ENCODE measurements at regions not wholly inside any gene's neighbourhood (a gene's known extent, or its start where the extent isn't known, plus 50 kb on each side); places are given as distances from the start of the nearest gene placed in this dataset.

- TF ChIP-seq, protein P1, sequence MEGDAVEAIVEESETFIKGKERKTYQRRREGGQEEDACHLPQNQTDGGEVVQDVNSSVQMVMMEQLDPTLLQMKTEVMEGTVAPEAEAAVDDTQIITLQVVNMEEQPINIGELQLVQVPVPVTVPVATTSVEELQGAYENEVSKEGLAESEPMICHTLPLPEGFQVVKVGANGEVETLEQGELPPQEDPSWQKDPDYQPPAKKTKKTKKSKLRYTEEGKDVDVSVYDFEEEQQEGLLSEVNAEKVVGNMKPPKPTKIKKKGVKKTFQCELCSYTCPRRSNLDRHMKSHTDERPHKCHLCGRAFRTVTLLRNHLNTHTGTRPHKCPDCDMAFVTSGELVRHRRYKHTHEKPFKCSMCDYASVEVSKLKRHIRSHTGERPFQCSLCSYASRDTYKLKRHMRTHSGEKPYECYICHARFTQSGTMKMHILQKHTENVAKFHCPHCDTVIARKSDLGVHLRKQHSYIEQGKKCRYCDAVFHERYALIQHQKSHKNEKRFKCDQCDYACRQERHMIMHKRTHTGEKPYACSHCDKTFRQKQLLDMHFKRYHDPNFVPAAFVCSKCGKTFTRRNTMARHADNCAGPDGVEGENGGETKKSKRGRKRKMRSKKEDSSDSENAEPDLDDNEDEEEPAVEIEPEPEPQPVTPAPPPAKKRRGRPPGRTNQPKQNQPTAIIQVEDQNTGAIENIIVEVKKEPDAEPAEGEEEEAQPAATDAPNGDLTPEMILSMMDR (IDR thresholded peaks at IDR 0.05), result no peak
- TF ChIP-seq POLR2A (IDR thresholded peaks at IDR 0.05), result no peak
Observed at GRCh38 chr6:22363714-22364239, 66.9 kb upstream of the PRL start.
